GM12864 (cell line): ENCODE measurements at regions not wholly inside any gene's neighbourhood (a gene's known extent, or its start where the extent isn't known, plus 50 kb on each side); places are given as distances from the start of the nearest gene placed in this dataset.

Experiments used
- DNase-seq: peaks from one replicate; pipeline ENCODE4 v3.0.0-alpha.2; 2011; ENCODE audit warnings: low read depth
- H3K4me3 ChIP-seq: 2 replicates; pipeline ENCODE4 v1.5.1; 2011; ENCODE audit warnings: mild to moderate bottlenecking, low read depth, low read length, control low read depth
- TF ChIP-seq, protein P1 (sequence below): IDR thresholded peaks from 2 replicates; pipeline ENCODE4 v1.5.1; 2011; ENCODE audit warnings: low read depth, mild to moderate bottlenecking, moderate library complexity, low read length, control low read depth, inconsistent platforms; ENCODE audit errors: missing control alignments

GRCh38 chr7:16113058-16113457 is 308.3 kb downstream of the CRPPA start:
- H3K4me3 ChIP-seq: no peak overlapping the region
- DNase-seq: no peak
- TF ChIP-seq, protein P1, sequence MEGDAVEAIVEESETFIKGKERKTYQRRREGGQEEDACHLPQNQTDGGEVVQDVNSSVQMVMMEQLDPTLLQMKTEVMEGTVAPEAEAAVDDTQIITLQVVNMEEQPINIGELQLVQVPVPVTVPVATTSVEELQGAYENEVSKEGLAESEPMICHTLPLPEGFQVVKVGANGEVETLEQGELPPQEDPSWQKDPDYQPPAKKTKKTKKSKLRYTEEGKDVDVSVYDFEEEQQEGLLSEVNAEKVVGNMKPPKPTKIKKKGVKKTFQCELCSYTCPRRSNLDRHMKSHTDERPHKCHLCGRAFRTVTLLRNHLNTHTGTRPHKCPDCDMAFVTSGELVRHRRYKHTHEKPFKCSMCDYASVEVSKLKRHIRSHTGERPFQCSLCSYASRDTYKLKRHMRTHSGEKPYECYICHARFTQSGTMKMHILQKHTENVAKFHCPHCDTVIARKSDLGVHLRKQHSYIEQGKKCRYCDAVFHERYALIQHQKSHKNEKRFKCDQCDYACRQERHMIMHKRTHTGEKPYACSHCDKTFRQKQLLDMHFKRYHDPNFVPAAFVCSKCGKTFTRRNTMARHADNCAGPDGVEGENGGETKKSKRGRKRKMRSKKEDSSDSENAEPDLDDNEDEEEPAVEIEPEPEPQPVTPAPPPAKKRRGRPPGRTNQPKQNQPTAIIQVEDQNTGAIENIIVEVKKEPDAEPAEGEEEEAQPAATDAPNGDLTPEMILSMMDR: no peak

GRCh38 chr7:16106869-16107268 is 314.5 kb downstream of the CRPPA start:
- DNase-seq: no peak
- H3K4me3 ChIP-seq: no peak overlapping the region
- TF ChIP-seq, protein P1: no peak

DNA sequence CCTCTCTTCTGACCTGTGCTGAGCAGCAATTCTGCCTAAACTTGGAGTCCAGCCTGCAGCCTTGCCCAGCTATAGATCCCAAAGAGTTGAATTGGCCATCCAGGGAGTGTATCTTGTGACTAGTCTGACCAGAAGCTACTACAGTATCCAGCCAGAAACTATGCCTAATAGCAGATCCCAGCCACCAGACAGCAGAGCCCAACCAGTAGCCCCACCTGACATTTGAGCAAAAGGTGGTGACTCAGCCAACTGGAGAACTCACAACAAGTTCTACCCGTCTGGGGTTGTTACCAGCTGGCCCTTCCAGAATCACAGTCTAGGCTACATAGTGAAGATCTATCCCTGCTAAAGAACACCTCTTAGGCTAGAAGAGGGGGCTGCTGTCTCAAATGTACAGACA is 315.0 kb downstream of the CRPPA start:
- TF ChIP-seq, protein P1: no peak
- H3K4me3 ChIP-seq: no peak overlapping the region
- no peak for DNase-seq

DNA sequence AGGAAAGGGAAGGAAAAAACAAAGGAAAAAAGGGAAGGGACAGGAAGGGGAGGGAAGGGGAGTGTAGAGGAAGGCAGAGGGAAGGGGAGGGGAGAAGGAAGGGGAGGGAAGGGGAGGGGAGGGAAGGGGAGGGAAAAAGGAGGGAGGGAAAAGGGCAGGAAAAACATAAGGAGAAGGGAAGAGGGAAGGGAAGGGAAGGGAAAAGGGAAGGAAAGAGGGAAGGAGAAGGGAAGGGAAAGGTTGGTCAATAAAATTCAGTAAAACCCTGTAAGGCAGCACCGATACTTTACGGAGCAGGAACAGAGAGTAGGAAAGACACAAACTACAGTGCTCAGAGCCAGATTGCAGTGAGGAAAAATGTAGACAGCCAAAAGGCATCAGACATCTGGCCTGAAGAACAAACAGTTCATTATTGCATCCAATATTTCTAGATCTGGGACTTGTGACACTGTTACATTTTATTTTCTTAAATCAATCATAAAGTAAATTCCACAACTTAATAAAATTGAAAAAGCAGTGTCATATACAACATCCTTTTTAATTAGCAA is 322.0 kb downstream of the CRPPA start:
- H3K4me3 ChIP-seq: no peak overlapping the region
- DNase-seq: no peak
- TF ChIP-seq, protein P1: no peak

- DNase-seq: no peak
- no peak overlapping the region for H3K4me3 ChIP-seq
- TF ChIP-seq, protein P1: peak; percentile 53
Observed at GRCh38 chr7:16098585-16099179, 322.7 kb downstream of the CRPPA start.

- H3K4me3 ChIP-seq: no peak overlapping the region
- no peak for DNase-seq
- TF ChIP-seq, protein P1: no peak
Observed at GRCh38 chr7:16098058-16098457, 323.3 kb downstream of the CRPPA start.
